SK-N-SH (cell line): ENCODE measurements at regions not wholly inside any gene's neighbourhood (a gene's known extent, or its start where the extent isn't known, plus 50 kb on each side); places are given as distances from the start of the nearest gene placed in this dataset.

Source experiments
- CTCF ChIA-PET: fragments of 300-600, 350-600 bp; formaldehyde crosslinking; extraction: SDS; loops from one replicate; lab custom pipeline; 2021; lab: Yijun Ruan, JAX
- POLR2A ChIA-PET: fragments of 350-600 bp; sonication (Branson Sonifier 250); formaldehyde crosslinking; extraction: SDS; loops from one replicate; lab custom pipeline; 2020; ENCODE audit warnings: antibody characterized with exemption, inconsistent platforms; lab: Yijun Ruan, JAX
- DNase-seq: peaks from one replicate; pipeline ENCODE4 v3.0.0; 2012
- H2AFZ ChIP-seq: fragments of 200-600 bp; sonication (generic); 2 replicates; pipeline ENCODE4 v1.8.1; 2016; ENCODE audit warnings: antibody characterized with exemption, mild to moderate bottlenecking, low read depth
- H3F3A ChIP-seq: fragments of 200-600 bp; sonication (generic); replicated peaks from 2 replicates; pipeline ENCODE3; 2016; ENCODE audit warnings: antibody characterized with exemption, mild to moderate bottlenecking; ENCODE audit not compliant: insufficient read depth
- H3K27ac ChIP-seq, 2 experiments: fragments of 200-500 bp in 1 of 2; fragments of 200-600 bp in 1 of 2; sonication (Bioruptor generic) in 1 of 2; sonication (generic), shearing (Covaris generic) in 1 of 2; 2 replicates each; pipeline versions ENCODE4 v1.5.1 to v1.6.1; 2014 to 2016; ENCODE audit warnings: low read depth in 2 of 2, inconsistent platforms in 1 of 2, low read length in 1 of 2, mild to moderate bottlenecking in 1 of 2, mixed read lengths in 1 of 2
- H3K27me3 ChIP-seq: fragments of 200-600 bp; sonication (generic), shearing (Covaris generic); 2 replicates; pipeline ENCODE4 v1.6.1; 2016; ENCODE audit warnings: mixed run types; ENCODE audit not compliant: insufficient read depth
- H3K36me3 ChIP-seq, 2 experiments: fragments of 200-500 bp in 1 of 2; fragments of 200-600 bp in 1 of 2; sonication (Bioruptor generic) in 1 of 2; sonication (generic) in 1 of 2; replicated peaks in 1 of 2; 2 replicates each; pipeline versions ENCODE3 to v1.5.1; 2014 to 2016; ENCODE audit warnings: low read length in 1 of 2, mild to moderate bottlenecking in 1 of 2; ENCODE audit not compliant: insufficient read depth in 2 of 2, control insufficient read depth in 1 of 2
- H3K4me1 ChIP-seq, 2 experiments: fragments of 200-500 bp in 1 of 2; fragments of 200-600 bp in 1 of 2; sonication (Bioruptor generic) in 1 of 2; sonication (generic), shearing (Covaris generic) in 1 of 2; 2 replicates each; pipeline versions ENCODE4 v1.5.1 to v1.6.1; 2014 to 2016; ENCODE audit warnings: low read depth in 1 of 2, low read length in 1 of 2, mixed run types in 1 of 2; ENCODE audit not compliant: insufficient read depth in 2 of 2, control insufficient read depth in 1 of 2
- H3K4me2 ChIP-seq: fragments of 200-600 bp; sonication (generic), shearing (Covaris generic); 2 replicates; pipeline ENCODE4 v1.6.1; 2017; ENCODE audit warnings: mixed run types
- H3K4me3 ChIP-seq, 2 experiments: fragments of 200-500 bp in 1 of 2; fragments of 200-600 bp in 1 of 2; sonication (Bioruptor generic) in 1 of 2; sonication (generic), shearing (Covaris generic) in 1 of 2; 2 replicates each; pipeline versions ENCODE4 v1.5.1 to v1.8.1; 2014 to 2016; ENCODE audit warnings: low read depth in 2 of 2, inconsistent platforms in 1 of 2, low read length in 1 of 2, mild to moderate bottlenecking in 1 of 2, mixed read lengths in 1 of 2, moderate library complexity in 1 of 2
- H3K79me2 ChIP-seq: fragments of 200-600 bp; sonication (generic); 2 replicates; pipeline ENCODE4 v1.8.1; 2017; ENCODE audit warnings: mild to moderate bottlenecking; ENCODE audit not compliant: insufficient read depth
- H3K9ac ChIP-seq: fragments of 200-600 bp; sonication (generic); 2 replicates; pipeline ENCODE4 v1.6.1; 2017; ENCODE audit warnings: mixed run types
- H3K9me2 ChIP-seq: fragments of 200-600 bp; sonication (generic); 2 replicates; pipeline ENCODE4 v1.6.1; 2017; ENCODE audit warnings: mixed run types
- H3K9me3 ChIP-seq: fragments of 200-600 bp; sonication (generic); 2 replicates; pipeline ENCODE4 v1.6.1; 2017; ENCODE audit warnings: mixed run types, mild to moderate bottlenecking, moderate library complexity
- H4K20me1 ChIP-seq: fragments of 200-600 bp; sonication (generic); 2 replicates; pipeline ENCODE4 v1.6.1; 2017; ENCODE audit warnings: mild to moderate bottlenecking, mixed run types; ENCODE audit not compliant: insufficient read depth
- CHD2 ChIP-seq: fragments of 150-350 bp; IDR thresholded peaks from 2 replicates; pipeline ENCODE4 v1.6.1; 2018; ENCODE audit warnings: low read length; ENCODE audit not compliant: partially characterized antibody
- CTCF ChIP-seq: fragments of 200-600 bp; sonication (generic); IDR thresholded peaks from 2 replicates; pipeline ENCODE4 v1.6.1; 2017; ENCODE audit warnings: antibody characterized with exemption, mild to moderate bottlenecking, moderate library complexity
- ELF1 ChIP-seq: IDR thresholded peaks from 2 replicates; pipeline ENCODE4 v1.4.0; 2012
- FOSL2 ChIP-seq: IDR thresholded peaks from 2 replicates; pipeline ENCODE4 v1.4.0; 2012; ENCODE audit warnings: low read depth, mild to moderate bottlenecking, moderate library complexity, borderline replicate concordance
- FOXM1 ChIP-seq: IDR thresholded peaks from 2 replicates; pipeline ENCODE4 v1.4.0; 2012; ENCODE audit warnings: low read depth, mild to moderate bottlenecking
- GATA2 ChIP-seq: sonication (generic); formaldehyde crosslinking; IDR thresholded peaks from 2 replicates; pipeline ENCODE4 v1.5.0; 2020; ENCODE audit warnings: mild to moderate bottlenecking, missing genetic modification reagents
- JUND ChIP-seq: IDR thresholded peaks from 2 replicates; pipeline ENCODE4 v1.4.0; 2012
- MAX ChIP-seq: IDR thresholded peaks from 2 replicates; pipeline ENCODE4 v1.4.0; 2012; ENCODE audit warnings: low read depth
- MEF2A ChIP-seq: IDR thresholded peaks from 2 replicates; pipeline ENCODE4 v1.4.0; 2012; ENCODE audit warnings: low read depth, borderline replicate concordance
- NFIC ChIP-seq: IDR thresholded peaks from 2 replicates; pipeline ENCODE4 v1.4.0; 2012; ENCODE audit warnings: borderline replicate concordance
- POLR2AphosphoS5 ChIP-seq: IDR thresholded peaks from 2 replicates; pipeline ENCODE4 v1.6.1; 2012; ENCODE audit warnings: low read depth, low read length
- RAD21 ChIP-seq: IDR thresholded peaks from 2 replicates; pipeline ENCODE4 v1.6.1; 2012; ENCODE audit warnings: mild to moderate bottlenecking, low read length
- REST ChIP-seq: IDR thresholded peaks from 2 replicates; pipeline ENCODE4 v1.6.1; 2012; ENCODE audit warnings: mild to moderate bottlenecking, low read depth, low read length, moderate library complexity
- RFX5 ChIP-seq: IDR thresholded peaks from 2 replicates; pipeline ENCODE4 v1.6.1; 2012; ENCODE audit warnings: mild to moderate bottlenecking, improper control_type of control experiment, low read length
- TAF1 ChIP-seq: IDR thresholded peaks from 2 replicates; pipeline ENCODE4 v1.6.1; 2012; ENCODE audit warnings: low read depth, mild to moderate bottlenecking, low read length, moderate library complexity, borderline replicate concordance
- TCF12 ChIP-seq: IDR thresholded peaks from 2 replicates; pipeline ENCODE4 v1.4.0; 2012
- TEAD4 ChIP-seq: IDR thresholded peaks from 2 replicates; pipeline ENCODE4 v1.4.0; 2012; ENCODE audit warnings: mild to moderate bottlenecking, borderline replicate concordance; ENCODE audit not compliant: insufficient read depth
- WGBS: methylation state at CpG from one replicate; pipeline ENCODE4 v1.1.6; 2017; ENCODE audit warnings: low lambda C conversion rate; 5-methylcytosine and 5-hydroxymethylcytosine counted together
- TF ChIP-seq, protein P1 (sequence below): fragments of 150-350 bp; IDR thresholded peaks from 2 replicates; pipeline ENCODE4 v1.6.1; 2016; ENCODE audit warnings: mild to moderate bottlenecking, low read depth, low read length
- TF ChIP-seq, protein P2 (sequence below): IDR thresholded peaks from 2 replicates; pipeline ENCODE4 v1.4.0; 2012; ENCODE audit warnings: low read depth, borderline replicate concordance
- TF ChIP-seq, protein P3 (sequence below): IDR thresholded peaks from 2 replicates; pipeline ENCODE4 v1.4.0; 2012; ENCODE audit warnings: low read depth, borderline replicate concordance
- TF ChIP-seq, protein P4 (sequence below): fragments of 150-350 bp; IDR thresholded peaks from 2 replicates; pipeline ENCODE4 v1.6.1; 2017; ENCODE audit warnings: antibody characterized with exemption, low read length, low read depth, borderline replicate concordance

DNA sequence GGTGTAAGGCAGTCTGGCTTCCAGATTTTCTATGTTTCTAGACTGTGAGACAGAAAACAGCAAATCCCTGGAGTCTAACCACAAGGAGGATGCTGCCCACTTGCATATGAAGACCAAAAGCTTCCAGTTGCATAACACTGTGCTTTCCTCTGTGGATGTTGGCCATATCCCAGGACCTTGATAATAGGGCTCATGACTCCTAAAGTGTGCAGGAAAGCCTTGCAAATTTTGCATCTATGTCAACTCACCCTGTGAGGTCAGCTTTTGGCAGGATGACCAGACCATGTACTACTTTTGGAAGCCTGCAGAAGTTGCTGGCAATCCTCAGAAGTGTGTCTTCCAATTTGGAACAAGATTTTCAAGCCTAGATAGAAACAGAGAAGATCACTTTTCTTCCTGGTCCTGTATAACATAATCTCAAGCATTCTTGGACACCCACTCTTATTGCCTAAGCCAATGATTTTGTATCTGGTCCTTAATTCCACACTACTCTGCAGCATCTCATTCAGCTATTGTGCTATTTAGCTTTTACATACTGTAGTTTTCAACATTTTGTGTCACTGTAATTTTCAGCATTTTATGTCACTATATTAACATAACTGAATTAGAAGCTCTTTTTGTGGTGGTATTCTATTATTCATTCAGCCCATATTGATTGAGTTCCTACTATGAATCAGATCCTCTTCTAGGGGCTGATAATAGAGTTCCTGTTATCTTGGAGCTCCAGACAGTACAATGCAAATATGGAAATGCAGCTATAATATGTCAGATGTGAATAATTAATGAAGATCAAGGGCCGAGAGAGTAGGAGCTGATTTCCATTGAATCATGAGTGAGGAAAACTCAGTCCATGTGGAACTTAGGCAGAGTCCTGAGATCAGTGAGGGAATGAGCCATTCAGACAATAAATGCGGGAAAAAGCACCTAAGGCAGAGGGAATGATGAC is 85.3 kb upstream of the RAB27B start:
- CTCF ChIA-PET: interaction anchor here (1.5 to 1.9 kb wide), 2 partner anchors 13 to 240 kb away, joined by 4 to 7 read pairs; no protein-coding TSS in a partner anchor
- POLR2A ChIA-PET: no interaction called here
- TF ChIP-seq ELF1 (no peak), TEAD4 (peak; percentile 31; the same call in 1 of the 2 replicates), REST (no peak), FOXM1 (no peak), MEF2A (no peak), RFX5 (no peak), NFIC (peak; percentile 70), CTCF (no peak), CHD2 (no peak), RAD21 (no peak), JUND (peak; percentile 33), FOSL2 (no peak; the same call in 1 of the 2 replicates), GATA2 (CRISPR knock-in tag) (no peak), MAX (no peak), TCF12 (peak; percentile 62), POLR2AphosphoS5 (no peak), TAF1 (no peak)
- TF ChIP-seq, protein P1, sequence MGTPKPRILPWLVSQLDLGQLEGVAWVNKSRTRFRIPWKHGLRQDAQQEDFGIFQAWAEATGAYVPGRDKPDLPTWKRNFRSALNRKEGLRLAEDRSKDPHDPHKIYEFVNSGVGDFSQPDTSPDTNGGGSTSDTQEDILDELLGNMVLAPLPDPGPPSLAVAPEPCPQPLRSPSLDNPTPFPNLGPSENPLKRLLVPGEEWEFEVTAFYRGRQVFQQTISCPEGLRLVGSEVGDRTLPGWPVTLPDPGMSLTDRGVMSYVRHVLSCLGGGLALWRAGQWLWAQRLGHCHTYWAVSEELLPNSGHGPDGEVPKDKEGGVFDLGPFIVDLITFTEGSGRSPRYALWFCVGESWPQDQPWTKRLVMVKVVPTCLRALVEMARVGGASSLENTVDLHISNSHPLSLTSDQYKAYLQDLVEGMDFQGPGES: no peak
- TF ChIP-seq, protein P2, sequence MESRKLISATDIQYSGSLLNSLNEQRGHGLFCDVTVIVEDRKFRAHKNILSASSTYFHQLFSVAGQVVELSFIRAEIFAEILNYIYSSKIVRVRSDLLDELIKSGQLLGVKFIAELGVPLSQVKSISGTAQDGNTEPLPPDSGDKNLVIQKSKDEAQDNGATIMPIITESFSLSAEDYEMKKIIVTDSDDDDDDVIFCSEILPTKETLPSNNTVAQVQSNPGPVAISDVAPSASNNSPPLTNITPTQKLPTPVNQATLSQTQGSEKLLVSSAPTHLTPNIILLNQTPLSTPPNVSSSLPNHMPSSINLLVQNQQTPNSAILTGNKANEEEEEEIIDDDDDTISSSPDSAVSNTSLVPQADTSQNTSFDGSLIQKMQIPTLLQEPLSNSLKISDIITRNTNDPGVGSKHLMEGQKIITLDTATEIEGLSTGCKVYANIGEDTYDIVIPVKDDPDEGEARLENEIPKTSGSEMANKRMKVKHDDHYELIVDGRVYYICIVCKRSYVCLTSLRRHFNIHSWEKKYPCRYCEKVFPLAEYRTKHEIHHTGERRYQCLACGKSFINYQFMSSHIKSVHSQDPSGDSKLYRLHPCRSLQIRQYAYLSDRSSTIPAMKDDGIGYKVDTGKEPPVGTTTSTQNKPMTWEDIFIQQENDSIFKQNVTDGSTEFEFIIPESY: no peak
- TF ChIP-seq, protein P3, sequence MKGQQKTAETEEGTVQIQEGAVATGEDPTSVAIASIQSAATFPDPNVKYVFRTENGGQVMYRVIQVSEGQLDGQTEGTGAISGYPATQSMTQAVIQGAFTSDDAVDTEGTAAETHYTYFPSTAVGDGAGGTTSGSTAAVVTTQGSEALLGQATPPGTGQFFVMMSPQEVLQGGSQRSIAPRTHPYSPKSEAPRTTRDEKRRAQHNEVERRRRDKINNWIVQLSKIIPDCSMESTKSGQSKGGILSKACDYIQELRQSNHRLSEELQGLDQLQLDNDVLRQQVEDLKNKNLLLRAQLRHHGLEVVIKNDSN: no peak
- TF ChIP-seq, protein P4, sequence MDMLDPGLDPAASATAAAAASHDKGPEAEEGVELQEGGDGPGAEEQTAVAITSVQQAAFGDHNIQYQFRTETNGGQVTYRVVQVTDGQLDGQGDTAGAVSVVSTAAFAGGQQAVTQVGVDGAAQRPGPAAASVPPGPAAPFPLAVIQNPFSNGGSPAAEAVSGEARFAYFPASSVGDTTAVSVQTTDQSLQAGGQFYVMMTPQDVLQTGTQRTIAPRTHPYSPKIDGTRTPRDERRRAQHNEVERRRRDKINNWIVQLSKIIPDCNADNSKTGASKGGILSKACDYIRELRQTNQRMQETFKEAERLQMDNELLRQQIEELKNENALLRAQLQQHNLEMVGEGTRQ: no peak

More for the DNA sequence above, 85.3 kb upstream of the RAB27B start:
- no peaks in the 10 kb centered on the region for H3K36me3 ChIP-seq
- no peaks in the 10 kb centered on the region for H3K9me3 ChIP-seq
- H2AFZ ChIP-seq: no peak overlapping the region
- no peak overlapping the region for H3K9ac ChIP-seq
- H3K4me2 ChIP-seq: peak overlapping the region; percentile 12; the same call in 1 of the 2 replicates
- no peaks in the 10 kb centered on the region for H3K79me2 ChIP-seq
- H3K4me3 ChIP-seq: no peak overlapping the region
- 82% methylated on average over 2 of the region's 2 CpGs for WGBS
- H3F3A ChIP-seq: peaks cover 29% of the 10 kb centered on the region
- H3K4me1 ChIP-seq: peaks cover 0 to 7% of the 10 kb centered on the region in 2 experiments; a peak in 2 of 4 replicates
- H3K9me2 ChIP-seq: no peaks in the 10 kb centered on the region
- DNase-seq: no peak
- peak overlapping the region in 1 of 2 experiments; percentile 52; a peak in 1 of 4 replicates for H3K27ac ChIP-seq
- no peaks in the 10 kb centered on the region for H3K27me3 ChIP-seq
- H4K20me1 ChIP-seq: no peaks in the 10 kb centered on the region
